GM13977 (cell line): ENCODE measurements at regions not wholly inside any gene's neighbourhood (a gene's known extent, or its start where the extent isn't known, plus 50 kb on each side); places are given as distances from the start of the nearest gene placed in this dataset.

Experiments used
- DNase-seq: peaks from one replicate; pipeline ENCODE4 v3.0.0; 2012; ENCODE audit warnings: low spot score
- CTCF ChIP-seq: IDR thresholded peaks from 2 replicates; pipeline ENCODE4 v1.5.1; 2012; ENCODE audit warnings: mild to moderate bottlenecking, control low read depth; ENCODE audit not compliant: insufficient read depth; ENCODE audit errors: extremely low read depth, missing control alignments
- in situ Hi-C: fragments of 300-500 bp; cut with MboI; formaldehyde crosslinking; loops from one replicate; pipeline ENCODE4 v1.12.0; 2022; ENCODE audit warnings: low sequenced_read_pairs, low pct_unique_long_range_greater_than_20kb, mixed read lengths, inconsistent platforms; ENCODE audit not compliant: unreplicated experiment

- no peak for DNase-seq
- in situ Hi-C loops, result no loop called here
- TF ChIP-seq CTCF, result no peak
Measured at GRCh38 chr5:57601996-57602395, 119.4 kb upstream of the ACTBL2 start.

GRCh38 chr5:57600321-57600720 lies 117.7 kb upstream of the ACTBL2 start:
- DNase-seq, result no peak
- no peak for TF ChIP-seq CTCF
- in situ Hi-C loops, result no loop called here

GRCh38 chr5:57598756-57599155 lies 116.1 kb upstream of the ACTBL2 start:
- DNase-seq, result no peak
- in situ Hi-C loops, result no loop called here
- no peak for TF ChIP-seq CTCF

- no peak for DNase-seq
- no peak for TF ChIP-seq CTCF
- in situ Hi-C loops, result no loop called here
Measured at GRCh38 chr5:57598097-57598496, 115.5 kb upstream of the ACTBL2 start.

GRCh38 chr5:57595523-57595991 lies 112.9 kb upstream of the ACTBL2 start:
- no peak for TF ChIP-seq CTCF
- no peak for DNase-seq
- in situ Hi-C loops, result no loop called here

GRCh38 chr5:57594436-57594835 lies 111.8 kb upstream of the ACTBL2 start:
- in situ Hi-C loops, result no loop called here
- no peak for TF ChIP-seq CTCF
- DNase-seq, result no peak

GRCh38 chr5:57592236-57592635 lies 109.6 kb upstream of the ACTBL2 start:
- DNase-seq, result no peak
- in situ Hi-C loops, result no loop called here
- no peak for TF ChIP-seq CTCF
